SK-N-SH (cell line): ENCODE measurements at regions not wholly inside any gene's neighbourhood (a gene's known extent, or its start where the extent isn't known, plus 50 kb on each side); places are given as distances from the start of the nearest gene placed in this dataset.

Source experiments
- CTCF ChIA-PET: fragments of 300-600, 350-600 bp; formaldehyde crosslinking; extraction: SDS; loops from one replicate; lab custom pipeline; 2021; lab: Yijun Ruan, JAX
- POLR2A ChIA-PET: fragments of 350-600 bp; sonication (Branson Sonifier 250); formaldehyde crosslinking; extraction: SDS; loops from one replicate; lab custom pipeline; 2020; ENCODE audit warnings: antibody characterized with exemption, inconsistent platforms; lab: Yijun Ruan, JAX
- DNase-seq: peaks from one replicate; pipeline ENCODE4 v3.0.0; 2012
- H2AFZ ChIP-seq: fragments of 200-600 bp; sonication (generic); 2 replicates; pipeline ENCODE4 v1.8.1; 2016; ENCODE audit warnings: antibody characterized with exemption, mild to moderate bottlenecking, low read depth
- H3F3A ChIP-seq: fragments of 200-600 bp; sonication (generic); replicated peaks from 2 replicates; pipeline ENCODE3; 2016; ENCODE audit warnings: antibody characterized with exemption, mild to moderate bottlenecking; ENCODE audit not compliant: insufficient read depth
- H3K27ac ChIP-seq, 2 experiments: fragments of 200-500 bp in 1 of 2; fragments of 200-600 bp in 1 of 2; sonication (Bioruptor generic) in 1 of 2; sonication (generic), shearing (Covaris generic) in 1 of 2; 2 replicates each; pipeline versions ENCODE4 v1.5.1 to v1.6.1; 2014 to 2016; ENCODE audit warnings: low read depth in 2 of 2, inconsistent platforms in 1 of 2, low read length in 1 of 2, mild to moderate bottlenecking in 1 of 2, mixed read lengths in 1 of 2
- H3K27me3 ChIP-seq: fragments of 200-600 bp; sonication (generic), shearing (Covaris generic); 2 replicates; pipeline ENCODE4 v1.6.1; 2016; ENCODE audit warnings: mixed run types; ENCODE audit not compliant: insufficient read depth
- H3K36me3 ChIP-seq, 2 experiments: fragments of 200-500 bp in 1 of 2; fragments of 200-600 bp in 1 of 2; sonication (Bioruptor generic) in 1 of 2; sonication (generic) in 1 of 2; replicated peaks in 1 of 2; 2 replicates each; pipeline versions ENCODE3 to v1.5.1; 2014 to 2016; ENCODE audit warnings: low read length in 1 of 2, mild to moderate bottlenecking in 1 of 2; ENCODE audit not compliant: insufficient read depth in 2 of 2, control insufficient read depth in 1 of 2
- H3K4me1 ChIP-seq, 2 experiments: fragments of 200-500 bp in 1 of 2; fragments of 200-600 bp in 1 of 2; sonication (Bioruptor generic) in 1 of 2; sonication (generic), shearing (Covaris generic) in 1 of 2; 2 replicates each; pipeline versions ENCODE4 v1.5.1 to v1.6.1; 2014 to 2016; ENCODE audit warnings: low read depth in 1 of 2, low read length in 1 of 2, mixed run types in 1 of 2; ENCODE audit not compliant: insufficient read depth in 2 of 2, control insufficient read depth in 1 of 2
- H3K4me2 ChIP-seq: fragments of 200-600 bp; sonication (generic), shearing (Covaris generic); 2 replicates; pipeline ENCODE4 v1.6.1; 2017; ENCODE audit warnings: mixed run types
- H3K4me3 ChIP-seq, 2 experiments: fragments of 200-500 bp in 1 of 2; fragments of 200-600 bp in 1 of 2; sonication (Bioruptor generic) in 1 of 2; sonication (generic), shearing (Covaris generic) in 1 of 2; 2 replicates each; pipeline versions ENCODE4 v1.5.1 to v1.8.1; 2014 to 2016; ENCODE audit warnings: low read depth in 2 of 2, inconsistent platforms in 1 of 2, low read length in 1 of 2, mild to moderate bottlenecking in 1 of 2, mixed read lengths in 1 of 2, moderate library complexity in 1 of 2
- H3K79me2 ChIP-seq: fragments of 200-600 bp; sonication (generic); 2 replicates; pipeline ENCODE4 v1.8.1; 2017; ENCODE audit warnings: mild to moderate bottlenecking; ENCODE audit not compliant: insufficient read depth
- H3K9ac ChIP-seq: fragments of 200-600 bp; sonication (generic); 2 replicates; pipeline ENCODE4 v1.6.1; 2017; ENCODE audit warnings: mixed run types
- H3K9me2 ChIP-seq: fragments of 200-600 bp; sonication (generic); 2 replicates; pipeline ENCODE4 v1.6.1; 2017; ENCODE audit warnings: mixed run types
- H3K9me3 ChIP-seq: fragments of 200-600 bp; sonication (generic); 2 replicates; pipeline ENCODE4 v1.6.1; 2017; ENCODE audit warnings: mixed run types, mild to moderate bottlenecking, moderate library complexity
- H4K20me1 ChIP-seq: fragments of 200-600 bp; sonication (generic); 2 replicates; pipeline ENCODE4 v1.6.1; 2017; ENCODE audit warnings: mild to moderate bottlenecking, mixed run types; ENCODE audit not compliant: insufficient read depth
- EP300 ChIP-seq, 2 experiments: IDR thresholded peaks; 2 replicates each; pipeline versions ENCODE4 v1.4.0 to v1.6.1; 2012; ENCODE audit warnings: borderline replicate concordance in 1 of 2, low read depth in 1 of 2, low read length in 1 of 2
- FOSL2 ChIP-seq: IDR thresholded peaks from 2 replicates; pipeline ENCODE4 v1.4.0; 2012; ENCODE audit warnings: low read depth, mild to moderate bottlenecking, moderate library complexity, borderline replicate concordance
- FOXM1 ChIP-seq: IDR thresholded peaks from 2 replicates; pipeline ENCODE4 v1.4.0; 2012; ENCODE audit warnings: low read depth, mild to moderate bottlenecking
- GABPA ChIP-seq: IDR thresholded peaks from 2 replicates; pipeline ENCODE4 v1.4.0; 2012; ENCODE audit warnings: low read depth, mild to moderate bottlenecking
- GATA2 ChIP-seq: sonication (generic); formaldehyde crosslinking; IDR thresholded peaks from 2 replicates; pipeline ENCODE4 v1.5.0; 2020; ENCODE audit warnings: mild to moderate bottlenecking, missing genetic modification reagents
- IRF3 ChIP-seq: fragments of 150-350 bp; IDR thresholded peaks from 2 replicates; pipeline ENCODE4 v1.6.1; 2016; ENCODE audit warnings: mild to moderate bottlenecking, low read depth, low read length
- JUND ChIP-seq: IDR thresholded peaks from 2 replicates; pipeline ENCODE4 v1.4.0; 2012
- NFIC ChIP-seq: IDR thresholded peaks from 2 replicates; pipeline ENCODE4 v1.4.0; 2012; ENCODE audit warnings: borderline replicate concordance
- PBX3 ChIP-seq: IDR thresholded peaks from 2 replicates; pipeline ENCODE4; 2012
- RCOR1 ChIP-seq: fragments of 150-350 bp; IDR thresholded peaks from 2 replicates; pipeline ENCODE4 v1.6.1; 2017; ENCODE audit warnings: antibody characterized with exemption, low read length
- RXRA ChIP-seq: IDR thresholded peaks from 2 replicates; pipeline ENCODE4 v1.4.0; 2012; ENCODE audit warnings: low read depth, mild to moderate bottlenecking, borderline replicate concordance
- SIN3A ChIP-seq: IDR thresholded peaks from 2 replicates; pipeline ENCODE4 v1.6.1; 2012; ENCODE audit warnings: low read depth, mild to moderate bottlenecking, low read length, moderate library complexity, borderline replicate concordance
- SMC3 ChIP-seq: IDR thresholded peaks from 2 replicates; pipeline ENCODE4 v1.6.1; 2012; ENCODE audit warnings: low read depth, low read length, improper control_type of control experiment
- TAF1 ChIP-seq: IDR thresholded peaks from 2 replicates; pipeline ENCODE4 v1.6.1; 2012; ENCODE audit warnings: low read depth, mild to moderate bottlenecking, low read length, moderate library complexity, borderline replicate concordance
- TCF12 ChIP-seq: IDR thresholded peaks from 2 replicates; pipeline ENCODE4 v1.4.0; 2012
- TEAD4 ChIP-seq: IDR thresholded peaks from 2 replicates; pipeline ENCODE4 v1.4.0; 2012; ENCODE audit warnings: mild to moderate bottlenecking, borderline replicate concordance; ENCODE audit not compliant: insufficient read depth
- USF1 ChIP-seq: IDR thresholded peaks from 2 replicates; pipeline ENCODE4 v1.4.0; 2012; ENCODE audit warnings: low read depth, borderline replicate concordance
- ZBTB33 ChIP-seq: IDR thresholded peaks from 2 replicates; pipeline ENCODE4 v1.4.0; 2012; ENCODE audit warnings: low read depth, borderline replicate concordance
- WGBS: methylation state at CpG from one replicate; pipeline ENCODE4 v1.1.6; 2017; ENCODE audit warnings: low lambda C conversion rate; 5-methylcytosine and 5-hydroxymethylcytosine counted together

GRCh38 chr4:127559981-127560380 is 72.8 kb upstream of the INTU start:
- POLR2A ChIA-PET, result no interaction called here
- TF ChIP-seq ZBTB33 (no peak), FOXM1 (no peak), GATA2 (CRISPR knock-in tag) (no peak), RXRA (no peak), SMC3 (no peak), GABPA (no peak), PBX3 (no peak), TEAD4 (no peak), FOSL2 (no peak), IRF3 (no peak), EP300 (IDR thresholded peaks at IDR 0.05; ENCODE audit: borderline replicate concordance in 1 of 2, low read depth in 1 of 2, low read length in 1 of 2) (no peak), JUND (no peak), USF1 (no peak)
- TF ChIP-seq, all 33 proteins: peak for 0
- no peaks in the 10 kb centered on the region; the same call in 1 of the 2 replicates for H3K9me2 ChIP-seq
- 29% methylated on average over 5 of the region's 7 CpGs for WGBS
- H3K4me3 ChIP-seq, result no peak overlapping the region
- no peaks in the 10 kb centered on the region; a peak in 1 of 4 replicates for H3K4me1 ChIP-seq
- H2AFZ ChIP-seq, result no peak overlapping the region
- H4K20me1 ChIP-seq, result no peaks in the 10 kb centered on the region
- no peak overlapping the region for H3K9ac ChIP-seq
- CTCF ChIA-PET, result interaction anchor here (1.1 kb wide), 1 partner anchor 81 kb away, joined by 3 read pairs; no protein-coding TSS in a partner anchor
- no peak for DNase-seq
- H3K79me2 ChIP-seq, result no peaks in the 10 kb centered on the region
- no peaks in the 10 kb centered on the region for H3F3A ChIP-seq
- H3K27me3 ChIP-seq, result no peaks in the 10 kb centered on the region
- no peaks in the 10 kb centered on the region for H3K9me3 ChIP-seq
- H3K27ac ChIP-seq, result no peak overlapping the region
- no peaks in the 10 kb centered on the region for H3K36me3 ChIP-seq
- no peak overlapping the region for H3K4me2 ChIP-seq

GRCh38 chr4:127560755-127561154 is 72.0 kb upstream of the INTU start:
- Histone ChIP-seq H3K4me1 (no peaks in the 10 kb centered on the region; a peak in 1 of 4 replicates), H3K9me3 (no peaks in the 10 kb centered on the region), H3K9me2 (no peaks in the 10 kb centered on the region; the same call in 1 of the 2 replicates), H2AFZ (no peak overlapping the region), H3K27ac (no peak overlapping the region), H3K4me2 (no peak overlapping the region), H4K20me1 (no peaks in the 10 kb centered on the region), H3K9ac (no peak overlapping the region)
- 55% methylated on average over 3 of the region's 3 CpGs for WGBS
- no peak for TF ChIP-seq EP300 (IDR thresholded peaks at IDR 0.05; ENCODE audit: borderline replicate concordance in 1 of 2, low read depth in 1 of 2, low read length in 1 of 2)
- TF ChIP-seq SIN3A, result no peak
- TF ChIP-seq NFIC, result no peak
- no peak for TF ChIP-seq TAF1
- no peak for TF ChIP-seq USF1
- no peak for TF ChIP-seq RCOR1
- TF ChIP-seq TCF12, result no peak
- TF ChIP-seq ZBTB33, result no peak
- TF ChIP-seq, all 33 proteins: peak for 0
- ChIA-PET POLR2A (no interaction called here), CTCF (no interaction called here)
- DNase-seq, result no peak
- Histone ChIP-seq H3K79me2 (no peaks in the 10 kb centered on the region), H3K36me3 (no peaks in the 10 kb centered on the region), H3F3A (no peaks in the 10 kb centered on the region), H3K27me3 (no peaks in the 10 kb centered on the region), H3K4me3 (no peak overlapping the region)
